Ovary (tissue), 3 donors: ENCODE measurements at regions not wholly inside any gene's neighbourhood (a gene's known extent, or its start where the extent isn't known, plus 50 kb on each side); places are given as distances from the start of the nearest gene placed in this dataset.
"Not testable (repeated sequence)": the region's sequence is repeated elsewhere in the genome, so short reads cannot be mapped to it uniquely, and the experiment has no call there.

ENCODE experiments used
- POLR2A ChIP-seq: fragments of 450-650 bp; IDR thresholded peaks from one replicate; pipeline ENCODE4 v1.6.1; 2017; ENCODE audit warnings: antibody characterized with exemption, mild to moderate bottlenecking, moderate library complexity
- TF ChIP-seq, protein P1 (sequence below), 3 donors: fragments of 450-650 bp in 2 of 3; fragments of 200-600 bp in 1 of 3; IDR thresholded peaks; one replicate each; pipeline versions ENCODE4 v1.5.1 to v1.8.0; 2016 to 2022; ENCODE audit warnings: antibody characterized with exemption in 3 of 3, mild to moderate bottlenecking in 1 of 3
- donor health status: DM: no; HTN: no; CAD: no.

DNA sequence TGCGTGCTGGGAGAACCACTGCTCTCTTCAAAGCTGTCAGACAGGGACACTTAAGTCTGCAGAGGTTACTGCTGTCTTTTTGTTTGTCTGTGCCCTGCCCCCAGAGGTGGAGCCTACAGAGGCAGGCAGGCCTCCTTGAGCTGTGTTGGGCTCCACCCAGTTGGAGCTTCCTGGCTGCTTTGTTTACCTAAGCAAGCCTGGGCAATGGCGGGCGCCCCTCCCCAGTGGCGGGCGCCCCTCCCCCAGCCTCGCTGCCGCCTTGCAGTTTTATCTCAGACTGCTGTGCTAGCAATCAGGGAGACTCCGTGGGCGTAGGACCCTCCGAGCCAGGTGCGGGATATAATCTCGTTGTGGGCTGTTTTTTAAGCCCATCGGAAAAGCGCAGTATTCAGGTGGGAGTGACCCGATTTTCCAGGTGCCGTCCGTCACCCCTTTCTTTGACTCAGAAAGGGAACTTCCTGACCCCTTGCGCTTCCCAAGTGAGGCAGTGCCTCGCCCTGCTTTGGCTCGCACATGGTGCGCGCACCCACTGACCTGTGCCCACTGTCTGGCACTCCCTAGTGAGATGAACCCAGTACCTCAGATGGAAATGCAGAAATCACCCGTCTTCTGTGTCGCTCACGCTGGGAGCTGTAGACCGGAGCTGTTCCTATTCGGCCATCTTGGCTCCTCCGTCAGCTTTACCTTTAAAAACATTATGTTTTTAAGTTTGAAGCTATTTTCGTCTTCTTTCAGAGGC lies 954.6 kb upstream of the COX7C start:
- not testable (repeated sequence) for TF ChIP-seq POLR2A
- TF ChIP-seq, protein P1, sequence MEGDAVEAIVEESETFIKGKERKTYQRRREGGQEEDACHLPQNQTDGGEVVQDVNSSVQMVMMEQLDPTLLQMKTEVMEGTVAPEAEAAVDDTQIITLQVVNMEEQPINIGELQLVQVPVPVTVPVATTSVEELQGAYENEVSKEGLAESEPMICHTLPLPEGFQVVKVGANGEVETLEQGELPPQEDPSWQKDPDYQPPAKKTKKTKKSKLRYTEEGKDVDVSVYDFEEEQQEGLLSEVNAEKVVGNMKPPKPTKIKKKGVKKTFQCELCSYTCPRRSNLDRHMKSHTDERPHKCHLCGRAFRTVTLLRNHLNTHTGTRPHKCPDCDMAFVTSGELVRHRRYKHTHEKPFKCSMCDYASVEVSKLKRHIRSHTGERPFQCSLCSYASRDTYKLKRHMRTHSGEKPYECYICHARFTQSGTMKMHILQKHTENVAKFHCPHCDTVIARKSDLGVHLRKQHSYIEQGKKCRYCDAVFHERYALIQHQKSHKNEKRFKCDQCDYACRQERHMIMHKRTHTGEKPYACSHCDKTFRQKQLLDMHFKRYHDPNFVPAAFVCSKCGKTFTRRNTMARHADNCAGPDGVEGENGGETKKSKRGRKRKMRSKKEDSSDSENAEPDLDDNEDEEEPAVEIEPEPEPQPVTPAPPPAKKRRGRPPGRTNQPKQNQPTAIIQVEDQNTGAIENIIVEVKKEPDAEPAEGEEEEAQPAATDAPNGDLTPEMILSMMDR (IDR thresholded peaks at IDR 0.05), result not testable (repeated sequence)
